ENCODE measurements at regions not wholly inside any gene's neighbourhood (a gene's known extent, or its start where the extent isn't known, plus 50 kb on each side); places are given as distances from the start of the nearest gene placed in this dataset.

DNA sequence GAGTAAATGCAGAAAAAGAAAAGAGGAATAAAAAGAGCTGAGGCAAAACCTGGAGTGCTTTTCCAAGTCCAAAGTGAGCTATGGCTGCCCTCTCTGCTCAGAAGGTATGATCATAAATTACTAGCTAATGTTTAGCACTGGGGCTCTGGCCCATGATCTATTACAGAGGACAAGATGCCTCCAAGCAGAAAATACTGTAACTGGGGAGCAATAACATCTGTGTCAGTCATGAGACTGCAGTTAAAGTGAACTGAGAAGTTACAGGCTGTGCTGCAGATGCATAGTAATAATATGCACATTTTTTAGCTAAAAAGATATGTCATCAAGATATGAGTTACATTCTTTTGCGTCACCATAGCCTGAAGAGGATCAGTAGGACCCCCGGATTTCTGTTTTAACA, 209.4 kb upstream of the RBBP8 start:
- H3K36me3 Mint-ChIP-seq (ENCODE audit: low read depth) = no peaks in the 10 kb centered on the region
- H3K4me3 Mint-ChIP-seq = no peak overlapping the region
- no peaks in the 10 kb centered on the region for H3K9me3 Mint-ChIP-seq
- peaks cover 2% of the 10 kb centered on the region for H3K27me3 Mint-ChIP-seq (ENCODE audit: insufficient read depth)
- no peak overlapping the region for H3K27ac Mint-ChIP-seq
- intact Hi-C loops (cut with micrococcal nuclease) = no loop called here
- DNase-seq (ENCODE audit: low spot score) = no peak
- H3K4me1 Mint-ChIP-seq (ENCODE audit: low read depth) = no peaks in the 10 kb centered on the region

GRCh38 chr18:22726469-22726868, 206.7 kb upstream of the RBBP8 start:
- no peak overlapping the region for H3K4me3 Mint-ChIP-seq
- peaks cover 2% of the 10 kb centered on the region for H3K27me3 Mint-ChIP-seq (ENCODE audit: insufficient read depth)
- no peaks in the 10 kb centered on the region for H3K4me1 Mint-ChIP-seq (ENCODE audit: low read depth)
- no peak for DNase-seq (ENCODE audit: low spot score)
- no peaks in the 10 kb centered on the region for H3K9me3 Mint-ChIP-seq
- H3K27ac Mint-ChIP-seq = no peak overlapping the region
- intact Hi-C loops (cut with micrococcal nuclease) = no loop called here
- no peaks in the 10 kb centered on the region for H3K36me3 Mint-ChIP-seq (ENCODE audit: low read depth)

GRCh38 chr18:22728016-22728415, 205.1 kb upstream of the RBBP8 start:
- H3K27me3 Mint-ChIP-seq (ENCODE audit: insufficient read depth) = peaks cover 2% of the 10 kb centered on the region

DNA sequence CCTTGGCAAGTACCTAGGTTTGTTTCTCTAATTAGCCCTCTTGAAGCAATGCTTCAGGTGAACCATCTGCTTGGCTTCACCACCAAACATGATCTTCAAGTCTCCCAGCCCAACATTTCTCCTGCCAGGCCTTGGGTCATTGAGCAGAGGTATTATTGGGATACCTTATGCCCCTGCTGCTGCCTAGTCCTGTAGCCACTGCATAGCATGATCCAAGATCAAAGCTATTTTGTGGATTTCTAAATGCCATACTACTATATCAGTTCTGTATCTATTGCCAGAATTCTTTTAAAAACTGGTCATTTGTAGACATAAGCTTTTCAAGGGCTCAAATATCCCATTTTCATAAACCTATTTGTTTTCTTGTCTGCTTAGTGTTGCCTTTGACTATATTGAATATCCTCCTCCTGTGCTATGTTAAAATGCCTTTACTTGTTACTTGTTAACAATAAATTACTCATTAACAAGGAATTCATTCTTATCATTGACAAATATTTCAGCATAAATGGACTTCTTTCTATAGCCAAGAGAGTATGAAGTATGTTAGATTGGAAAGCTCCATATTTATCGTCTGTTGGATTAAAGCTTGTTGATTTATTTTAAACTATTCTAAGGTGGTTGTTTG, 204.5 kb upstream of the RBBP8 start:
- Mint-ChIP-seq H3K9me3 (no peaks in the 10 kb centered on the region), H3K4me3 (no peak overlapping the region), H3K27ac (no peak overlapping the region), H3K36me3 (ENCODE audit: low read depth) (no peaks in the 10 kb centered on the region), H3K27me3 (ENCODE audit: insufficient read depth) (peaks cover 2% of the 10 kb centered on the region), H3K4me1 (ENCODE audit: low read depth) (no peaks in the 10 kb centered on the region)
- no peak for DNase-seq (ENCODE audit: low spot score)
- intact Hi-C loops (cut with micrococcal nuclease) = no loop called here

More at GRCh38 chr18:22728016-22728415, 205.1 kb upstream of the RBBP8 start:
- Mint-ChIP-seq H3K4me1 (ENCODE audit: low read depth) (no peaks in the 10 kb centered on the region), H3K4me3 (no peak overlapping the region), H3K9me3 (no peaks in the 10 kb centered on the region), H3K27ac (no peak overlapping the region), H3K36me3 (ENCODE audit: low read depth) (no peaks in the 10 kb centered on the region)
- DNase-seq (ENCODE audit: low spot score) = no peak
- intact Hi-C loops (cut with micrococcal nuclease) = no loop called here

DNA sequence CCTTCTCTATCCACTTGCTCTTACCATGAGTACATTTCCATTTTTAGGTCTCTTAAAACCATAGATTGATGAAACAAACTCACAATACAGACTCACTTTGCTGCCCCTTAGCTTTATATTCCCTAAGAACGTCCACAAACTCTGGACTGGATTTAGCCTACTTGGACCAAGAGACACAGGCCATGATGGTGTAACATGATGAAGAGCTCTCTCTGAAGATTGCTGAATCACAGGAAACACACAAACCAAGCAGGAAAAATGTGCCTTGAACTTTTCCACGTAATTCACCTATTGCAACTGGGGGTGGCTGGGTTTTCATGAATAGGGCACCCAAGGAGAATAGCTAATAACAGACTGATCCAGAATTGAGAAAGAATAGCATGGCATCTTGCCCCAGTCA, 201.7 kb upstream of the RBBP8 start:
- Mint-ChIP-seq H3K4me3 (no peak overlapping the region), H3K4me1 (ENCODE audit: low read depth) (no peaks in the 10 kb centered on the region), H3K27ac (no peak overlapping the region), H3K9me3 (no peaks in the 10 kb centered on the region), H3K27me3 (ENCODE audit: insufficient read depth) (peaks cover 2% of the 10 kb centered on the region), H3K36me3 (ENCODE audit: low read depth) (no peaks in the 10 kb centered on the region)
- intact Hi-C loops (cut with micrococcal nuclease) = loop anchor here (10.0 kb wide), 1 partner anchor 57 kb away; no protein-coding TSS in a partner anchor
- no peak for DNase-seq (ENCODE audit: low spot score)

DNA sequence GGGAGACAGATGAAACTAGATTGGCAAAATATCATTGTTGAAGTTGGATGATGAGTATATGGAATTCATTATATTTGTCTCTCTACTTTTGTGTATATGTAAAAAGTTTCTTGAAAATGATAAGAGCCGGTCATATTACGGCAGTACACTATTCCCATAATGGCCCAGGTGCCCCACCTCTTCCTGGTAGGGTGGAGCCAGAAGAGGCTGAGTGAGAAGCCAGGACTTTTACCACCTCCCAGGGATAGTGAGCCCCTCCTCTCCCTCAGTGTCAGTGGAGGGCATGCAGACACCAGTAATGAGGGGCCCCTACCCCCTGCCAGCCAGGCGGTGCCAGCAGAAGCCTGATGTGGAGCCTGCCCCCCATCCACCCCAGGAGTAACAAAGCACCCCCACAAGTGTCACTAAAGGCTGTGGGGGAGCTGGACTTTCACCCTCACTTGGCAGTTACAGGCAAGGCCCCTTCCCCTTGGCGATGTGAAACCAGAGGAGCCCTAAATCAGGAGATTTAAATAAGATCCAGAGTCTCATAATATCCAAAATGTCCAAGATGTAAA, 198.9 kb upstream of the RBBP8 start:
- Mint-ChIP-seq H3K27me3 (ENCODE audit: insufficient read depth) (no peaks in the 10 kb centered on the region), H3K9me3 (no peaks in the 10 kb centered on the region), H3K27ac (no peak overlapping the region), H3K36me3 (ENCODE audit: low read depth) (no peaks in the 10 kb centered on the region), H3K4me1 (ENCODE audit: low read depth) (peaks cover 2% of the 10 kb centered on the region), H3K4me3 (no peak overlapping the region)
- no peak for DNase-seq (ENCODE audit: low spot score)
- intact Hi-C loops (cut with micrococcal nuclease) = loop anchor here (10.0 kb wide), 1 partner anchor 59 kb away; no protein-coding TSS in a partner anchor

- H3K36me3 Mint-ChIP-seq (ENCODE audit: low read depth) = no peaks in the 10 kb centered on the region
- no peak overlapping the region for H3K27ac Mint-ChIP-seq
- H3K4me3 Mint-ChIP-seq = no peak overlapping the region
- intact Hi-C loops (cut with micrococcal nuclease) = loop anchor here (10.0 kb wide), 1 partner anchor 60 kb away; no protein-coding TSS in a partner anchor
- no peak for DNase-seq (ENCODE audit: low spot score)
- H3K9me3 Mint-ChIP-seq = no peaks in the 10 kb centered on the region
- H3K27me3 Mint-ChIP-seq (ENCODE audit: insufficient read depth) = no peaks in the 10 kb centered on the region
- H3K4me1 Mint-ChIP-seq (ENCODE audit: low read depth) = peaks cover 11% of the 10 kb centered on the region
These were observed 198.1 kb upstream of the RBBP8 start for GRCh38 chr18:22734791-22735627.

DNA sequence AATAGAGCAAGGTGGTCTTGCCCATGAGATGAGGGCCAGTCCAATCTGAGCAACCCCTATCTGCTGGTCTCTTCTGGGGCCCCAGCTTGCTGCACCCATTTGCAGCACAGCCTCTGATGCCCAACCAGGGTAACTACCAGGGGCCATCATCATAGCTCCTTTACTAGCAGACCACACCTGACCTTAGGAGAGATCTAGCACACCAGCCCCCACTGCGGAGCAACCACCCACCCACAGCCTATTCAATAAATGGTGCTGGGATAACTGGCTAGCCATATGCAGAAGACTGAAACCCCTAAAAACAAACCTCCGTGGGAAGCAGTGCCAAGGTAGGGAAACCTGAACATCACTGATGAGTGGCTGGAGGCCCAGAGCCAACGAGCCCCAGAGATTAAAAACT, 196.1 kb upstream of the RBBP8 start:
- Mint-ChIP-seq H3K36me3 (ENCODE audit: low read depth) (no peaks in the 10 kb centered on the region), H3K27me3 (ENCODE audit: insufficient read depth) (no peaks in the 10 kb centered on the region), H3K4me3 (no peak overlapping the region), H3K27ac (no peak overlapping the region), H3K4me1 (ENCODE audit: low read depth) (peaks cover 17% of the 10 kb centered on the region), H3K9me3 (no peaks in the 10 kb centered on the region)
- no peak for DNase-seq (ENCODE audit: low spot score)
- intact Hi-C loops (cut with micrococcal nuclease) = loop anchor here (10.0 kb wide), 1 partner anchor 62 kb away; no protein-coding TSS in a partner anchor

DNA sequence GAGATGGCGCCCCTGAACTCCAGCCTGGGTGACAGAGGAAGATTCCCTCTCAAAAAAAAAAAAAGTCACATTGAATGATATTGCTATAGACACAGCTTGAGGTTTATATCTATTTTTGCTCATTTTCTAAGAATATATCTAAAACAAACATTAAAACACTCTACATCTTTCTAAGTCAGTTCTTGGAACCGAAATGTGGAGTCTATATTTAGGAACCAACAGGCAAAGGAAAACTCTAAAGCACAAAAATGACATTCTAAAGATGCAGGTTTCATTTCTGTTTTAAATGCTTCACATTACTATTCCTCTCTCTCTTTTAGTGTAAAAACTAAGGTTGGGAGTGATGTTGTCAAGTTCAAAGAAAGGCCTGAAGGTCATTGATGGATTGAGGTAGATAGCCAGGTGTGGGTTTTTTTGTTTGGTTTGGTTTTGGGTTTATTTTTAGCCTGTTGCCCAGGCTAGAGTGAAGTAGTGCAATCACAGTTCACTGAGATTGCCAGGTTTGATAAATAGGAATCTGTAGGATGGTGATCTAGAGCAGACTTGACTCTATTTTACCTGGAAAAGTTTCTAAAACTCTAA, 194.0 kb upstream of the RBBP8 start:
- no peak for DNase-seq (ENCODE audit: low spot score)
- intact Hi-C loops (cut with micrococcal nuclease) = loop anchor here (10.0 kb wide), 1 partner anchor 64 kb away; no protein-coding TSS in a partner anchor
- Mint-ChIP-seq H3K4me1 (ENCODE audit: low read depth) (peaks cover 17% of the 10 kb centered on the region), H3K36me3 (ENCODE audit: low read depth) (no peaks in the 10 kb centered on the region), H3K27ac (no peak overlapping the region), H3K9me3 (no peaks in the 10 kb centered on the region), H3K4me3 (no peak overlapping the region), H3K27me3 (ENCODE audit: insufficient read depth) (no peaks in the 10 kb centered on the region)

- intact Hi-C loops (cut with micrococcal nuclease) = loop anchor here (10.0 kb wide), 1 partner anchor 65 kb away; no protein-coding TSS in a partner anchor
- peaks cover 3% of the 10 kb centered on the region for H3K9me3 Mint-ChIP-seq
- DNase-seq (ENCODE audit: low spot score) = no peak
- H3K4me3 Mint-ChIP-seq = no peak overlapping the region
- no peaks in the 10 kb centered on the region for H3K27me3 Mint-ChIP-seq (ENCODE audit: insufficient read depth)
- H3K36me3 Mint-ChIP-seq (ENCODE audit: low read depth) = no peaks in the 10 kb centered on the region
- H3K4me1 Mint-ChIP-seq (ENCODE audit: low read depth) = peaks cover 17% of the 10 kb centered on the region
- H3K27ac Mint-ChIP-seq = no peak overlapping the region
These were observed 193.3 kb upstream of the RBBP8 start for GRCh38 chr18:22739789-22740188.

DNA sequence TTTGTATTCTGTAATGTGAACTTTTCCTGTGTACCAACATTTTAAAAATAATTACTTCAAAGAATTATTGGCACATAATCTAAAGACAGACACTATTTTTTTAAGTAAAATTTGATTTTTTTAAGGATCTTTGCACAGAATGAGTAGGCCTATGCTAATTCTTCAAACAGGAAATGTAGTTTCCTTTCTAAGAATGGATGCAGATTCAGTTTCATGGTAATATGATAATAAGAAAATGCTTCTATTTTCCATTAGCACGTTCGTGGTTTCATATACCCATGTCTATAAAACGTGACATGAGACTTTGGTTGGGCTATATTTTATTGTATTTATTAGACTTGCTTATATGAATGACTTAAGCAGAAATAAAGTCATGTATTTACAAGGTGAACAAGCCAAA, 191.8 kb upstream of the RBBP8 start:
- no peak overlapping the region for H3K4me3 Mint-ChIP-seq
- H3K27me3 Mint-ChIP-seq (ENCODE audit: insufficient read depth) = no peaks in the 10 kb centered on the region
- intact Hi-C loops (cut with micrococcal nuclease) = no loop called here
- H3K36me3 Mint-ChIP-seq (ENCODE audit: low read depth) = no peaks in the 10 kb centered on the region
- peaks cover 4% of the 10 kb centered on the region for H3K9me3 Mint-ChIP-seq
- no peak for DNase-seq (ENCODE audit: low spot score)
- peaks cover 17% of the 10 kb centered on the region for H3K4me1 Mint-ChIP-seq (ENCODE audit: low read depth)
- no peak overlapping the region for H3K27ac Mint-ChIP-seq

DNA sequence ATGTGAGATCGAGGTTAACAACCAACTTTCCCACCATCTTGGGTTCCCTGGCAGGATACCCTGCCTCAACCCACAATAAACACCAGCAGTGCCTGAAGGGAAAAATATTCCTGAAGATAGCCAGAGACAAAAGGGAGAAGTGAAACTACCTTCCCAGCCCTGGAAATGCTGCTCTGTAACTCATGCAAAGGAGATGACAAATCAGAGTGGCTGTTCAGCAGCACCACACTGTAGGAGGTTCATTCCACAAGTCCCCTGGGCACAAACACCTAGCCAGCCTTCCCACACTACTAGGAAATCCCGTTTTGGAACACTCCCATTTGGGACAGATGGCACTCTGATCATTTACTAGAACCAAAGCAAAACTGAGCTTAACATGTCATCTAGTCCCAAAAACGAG, 190.7 kb upstream of the RBBP8 start:
- Mint-ChIP-seq H3K4me1 (ENCODE audit: low read depth) (peaks cover 17% of the 10 kb centered on the region), H3K27me3 (ENCODE audit: insufficient read depth) (no peaks in the 10 kb centered on the region), H3K27ac (no peak overlapping the region), H3K9me3 (peaks cover 4% of the 10 kb centered on the region), H3K4me3 (no peak overlapping the region), H3K36me3 (ENCODE audit: low read depth) (no peaks in the 10 kb centered on the region)
- no peak for DNase-seq (ENCODE audit: low spot score)
- intact Hi-C loops (cut with micrococcal nuclease) = no loop called here

DNA sequence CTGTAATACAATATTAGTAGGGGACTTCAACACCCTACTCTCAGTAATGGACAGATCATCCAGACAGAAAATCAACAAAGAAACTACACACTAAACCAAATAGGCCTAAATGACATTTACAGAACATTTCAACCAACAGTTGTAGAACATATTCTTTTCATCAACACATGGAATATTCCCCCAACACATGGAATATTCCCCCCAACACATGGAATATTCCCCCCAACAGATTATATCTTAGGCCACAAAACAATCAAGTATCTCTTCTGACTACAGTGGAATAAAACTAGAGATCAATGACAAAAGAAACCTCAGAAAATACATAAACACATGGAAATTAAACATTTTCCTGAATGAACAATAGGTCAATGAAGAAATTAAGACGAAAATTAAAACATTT, 187.2 kb upstream of the RBBP8 start:
- intact Hi-C loops (cut with micrococcal nuclease) = no loop called here
- H3K36me3 Mint-ChIP-seq (ENCODE audit: low read depth) = no peaks in the 10 kb centered on the region
- peaks cover 4% of the 10 kb centered on the region for H3K4me1 Mint-ChIP-seq (ENCODE audit: low read depth)
- peaks cover 4% of the 10 kb centered on the region for H3K9me3 Mint-ChIP-seq
- DNase-seq (ENCODE audit: low spot score) = no peak
- H3K4me3 Mint-ChIP-seq = no peak overlapping the region
- no peak overlapping the region for H3K27ac Mint-ChIP-seq
- no peaks in the 10 kb centered on the region for H3K27me3 Mint-ChIP-seq (ENCODE audit: insufficient read depth)

Data from activated T-helper 1 cell treated with anti-CD3 and anti-CD28 coated beads, Interleukin-12 subunit alpha, Interleukin-12 subunit beta, Interleukin-2, Interleukin-4 antibody, amounts not matched to agents 30 ng/mL and 10 ng/mL and 1 ng/mL, durations not matched to agents 14 hours and 24 hours and 36 hours (primary cell).